ENCODE measurements at regions not wholly inside any gene's neighbourhood (a gene's known extent, or its start where the extent isn't known, plus 50 kb on each side); places are given as distances from the start of the nearest gene placed in this dataset.
"Not testable (repeated sequence)": the region's sequence is repeated elsewhere in the genome, so short reads cannot be mapped to it uniquely, and the experiment has no call there.

DNA sequence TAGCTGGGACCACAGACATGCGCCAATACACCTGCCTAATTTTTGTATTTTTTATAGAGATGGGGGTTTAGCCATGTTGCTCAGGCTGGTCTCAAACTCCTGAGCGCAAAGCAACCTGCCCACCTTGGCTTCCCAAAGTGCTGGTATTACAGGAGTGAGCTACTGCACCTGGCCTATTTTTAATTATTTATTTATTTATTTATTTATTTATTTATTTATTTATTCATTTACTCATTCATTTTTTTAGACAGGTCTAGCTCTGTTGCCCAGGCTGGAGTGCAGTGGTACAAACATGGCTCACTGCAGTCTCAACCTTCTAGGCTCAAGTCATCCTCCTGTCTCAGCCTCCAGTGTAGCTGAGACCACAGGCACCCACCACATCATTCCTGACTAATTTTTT is 434.3 kb downstream of the DOK5 start:
- no peak for TF ChIP-seq Cebpa-rat (IDR thresholded peaks at IDR 0.05)
- Histone ChIP-seq H3K9me3 (replicated peaks in 1 of 11) (peaks cover 3 to 12% (median 9%) of the 10 kb centered on the region in 11 experiments; a peak in 13 of 22 replicates), H3K4me2 (no peak overlapping the region)

DNA sequence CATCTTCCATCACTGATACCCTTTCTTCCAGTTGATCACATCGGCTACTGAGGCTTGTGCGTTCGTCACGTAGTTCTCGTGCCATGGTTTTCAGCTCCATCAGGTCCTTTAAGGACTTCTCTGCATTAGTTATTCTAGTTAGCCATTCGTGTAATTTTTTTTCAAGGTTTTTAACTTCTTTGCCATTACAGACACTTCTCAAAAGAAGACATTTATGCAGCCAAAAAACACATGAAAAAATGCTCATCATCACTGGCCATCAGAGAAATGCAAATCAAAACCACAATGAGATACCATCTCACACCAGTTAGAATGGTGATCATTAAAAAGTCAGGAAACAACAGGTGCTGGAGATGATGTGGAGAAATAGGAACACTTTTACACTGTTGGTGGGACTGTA is 430.7 kb downstream of the DOK5 start:
- peaks cover 3 to 25% (median 13%) of the 10 kb centered on the region in 11 experiments; a peak in 15 of 22 replicates for H3K9me3 ChIP-seq (replicated peaks in 1 of 11)
- not testable (repeated sequence) for H4K20me1 ChIP-seq, H3K4me2 ChIP-seq, H3K27me3 ChIP-seq, H3K4me1 ChIP-seq, H3K4me3 ChIP-seq, H3K36me3 ChIP-seq, H3K27ac ChIP-seq, H3K9ac ChIP-seq

More for the DNA sequence above, 434.3 kb downstream of the DOK5 start:
- Histone ChIP-seq H3K27ac (no peak overlapping the region), H4K20me1 (no peaks in the 10 kb centered on the region), H3K9ac (no peak overlapping the region), H3K4me3 (no peak overlapping the region), H3K4me1 (no peaks in the 10 kb centered on the region), H3K36me3 (no peaks in the 10 kb centered on the region), H3K27me3 (no peaks in the 10 kb centered on the region)

DNA sequence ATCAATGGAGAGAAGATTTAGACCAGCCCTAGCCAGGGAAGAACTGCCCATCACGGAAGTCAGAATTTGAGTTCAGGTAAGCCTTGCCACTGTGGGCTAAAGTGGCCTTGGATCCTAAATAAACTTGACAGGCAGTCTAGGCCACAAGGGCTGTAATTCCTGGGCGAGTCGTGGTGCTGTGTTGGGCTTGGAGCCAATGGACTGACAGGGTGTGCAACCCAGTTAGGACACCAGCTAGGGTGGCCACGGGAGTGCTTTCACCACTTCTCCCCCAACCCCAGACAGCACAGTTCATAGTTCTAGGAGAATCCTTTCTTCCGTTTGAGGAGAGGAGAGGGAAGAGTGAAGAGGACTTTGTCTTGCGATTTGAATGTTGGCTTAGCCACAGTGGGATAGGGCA is 422.4 kb downstream of the DOK5 start:
- Histone ChIP-seq H3K4me1 (no peaks in the 10 kb centered on the region), H3K36me3 (no peaks in the 10 kb centered on the region), H3K9me3 (replicated peaks in 1 of 11) (peaks cover 4 to 18% (median 10%) of the 10 kb centered on the region in 11 experiments; a peak in 10 of 22 replicates), H3K27ac (no peak overlapping the region), H3K4me3 (no peak overlapping the region), H4K20me1 (no peaks in the 10 kb centered on the region), H3K27me3 (no peaks in the 10 kb centered on the region), H3K4me2 (no peak overlapping the region), H3K9ac (no peak overlapping the region)
- TF ChIP-seq Cebpa-rat (IDR thresholded peaks at IDR 0.05), result no peak

DNA sequence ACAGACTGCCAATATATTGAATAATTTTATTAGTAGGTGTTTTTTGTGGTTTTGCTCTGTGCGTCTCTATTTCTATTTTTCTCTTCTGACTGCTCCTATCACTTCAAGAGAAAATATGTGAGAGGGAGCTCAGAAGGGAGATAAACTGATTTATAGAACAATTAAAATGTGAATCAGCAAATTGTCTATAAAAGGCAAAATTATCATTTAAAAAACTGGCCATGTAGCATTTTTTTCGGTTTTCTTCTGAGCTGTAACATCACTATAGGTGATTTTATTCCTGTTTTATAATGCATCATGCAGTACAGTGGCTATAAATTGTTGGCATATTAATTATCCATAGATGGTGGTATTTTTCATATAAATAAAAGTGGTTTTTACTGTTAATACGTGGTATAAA is 416.5 kb downstream of the DOK5 start:
- Histone ChIP-seq H3K36me3 (no peaks in the 10 kb centered on the region), H3K27ac (no peak overlapping the region), H3K4me1 (no peaks in the 10 kb centered on the region), H3K9ac (no peak overlapping the region), H3K4me3 (no peak overlapping the region), H3K9me3 (replicated peaks in 1 of 11) (no peaks in the 10 kb centered on the region), H3K4me2 (no peak overlapping the region), H3K27me3 (no peaks in the 10 kb centered on the region), H4K20me1 (no peaks in the 10 kb centered on the region)
- TF ChIP-seq Cebpa-rat (IDR thresholded peaks at IDR 0.05), result no peak

DNA sequence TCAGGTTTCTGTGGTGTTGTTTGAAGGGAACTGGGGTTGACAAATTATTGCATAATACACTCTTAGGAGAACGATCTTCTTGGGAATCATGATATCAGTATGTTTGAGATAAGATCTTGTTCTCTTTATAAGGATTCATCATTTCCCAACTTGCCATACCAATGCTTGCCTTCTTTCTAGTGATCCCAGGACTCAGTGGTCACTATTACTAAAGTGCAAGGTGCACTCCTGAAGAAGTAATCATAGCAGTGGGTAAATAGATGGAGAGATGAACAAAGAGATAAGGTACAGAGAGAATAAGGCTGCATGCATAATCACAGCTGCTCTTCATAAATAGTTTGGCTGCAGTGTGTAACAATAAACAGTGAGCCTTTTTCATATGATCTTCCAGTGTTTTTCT is 404.0 kb downstream of the DOK5 start:
- no peaks in the 10 kb centered on the region for H3K27me3 ChIP-seq
- no peak for TF ChIP-seq Cebpa-rat (IDR thresholded peaks at IDR 0.05)
- H3K9ac ChIP-seq, result no peak overlapping the region
- no peak overlapping the region for H3K4me2 ChIP-seq
- no peak overlapping the region for H3K4me3 ChIP-seq
- no peaks in the 10 kb centered on the region for H3K36me3 ChIP-seq
- H4K20me1 ChIP-seq, result no peaks in the 10 kb centered on the region
- no peak overlapping the region for H3K27ac ChIP-seq
- H3K9me3 ChIP-seq (replicated peaks in 1 of 11), result no peaks in the 10 kb centered on the region
- no peaks in the 10 kb centered on the region for H3K4me1 ChIP-seq

DNA sequence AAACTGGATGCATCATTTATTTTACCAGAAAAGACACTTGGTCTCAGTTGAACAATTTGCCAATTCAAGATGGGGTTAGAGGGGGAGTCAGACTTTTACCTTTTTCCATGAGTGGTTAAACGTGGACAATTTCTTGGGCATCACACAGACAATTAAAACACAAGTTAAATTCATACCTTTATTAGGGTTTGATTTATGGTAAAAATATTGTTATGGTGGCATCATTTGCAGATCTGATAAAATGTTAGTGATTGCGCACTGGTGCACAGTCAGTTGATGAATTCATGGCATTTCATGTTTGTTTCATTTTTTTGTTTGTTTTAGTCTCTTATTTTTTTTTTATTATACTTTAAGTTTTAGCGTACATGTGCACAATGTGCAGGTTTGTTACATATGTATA is 399.9 kb downstream of the DOK5 start:
- TF ChIP-seq Cebpa-rat (IDR thresholded peaks at IDR 0.05), result no peak
- H4K20me1 ChIP-seq, result no peaks in the 10 kb centered on the region
- H3K27ac ChIP-seq, result no peak overlapping the region
- no peaks in the 10 kb centered on the region for H3K36me3 ChIP-seq
- H3K9me3 ChIP-seq (replicated peaks in 1 of 11), result no peaks in the 10 kb centered on the region
- no peaks in the 10 kb centered on the region for H3K27me3 ChIP-seq
- H3K4me1 ChIP-seq, result no peaks in the 10 kb centered on the region
- no peak overlapping the region for H3K4me3 ChIP-seq
- no peak overlapping the region for H3K9ac ChIP-seq
- no peak overlapping the region for H3K4me2 ChIP-seq

DNA sequence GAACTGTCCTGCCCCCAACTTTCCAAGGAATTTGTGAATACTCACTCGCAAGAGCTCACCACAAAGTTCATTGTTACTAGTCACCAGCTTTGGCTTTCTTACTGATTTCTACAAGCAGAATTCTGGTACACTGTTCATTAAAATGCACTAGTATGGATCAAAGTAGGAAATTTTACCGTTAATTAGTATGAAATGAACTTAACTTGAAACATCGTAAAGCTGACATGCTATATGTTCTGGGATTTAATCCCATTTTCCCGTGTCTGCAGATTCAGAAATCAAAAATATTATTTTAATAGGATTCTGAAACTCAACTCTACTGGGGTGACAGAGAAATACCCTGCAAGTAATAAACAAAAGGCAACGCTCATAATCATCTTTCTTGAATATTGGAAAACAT is 399.3 kb downstream of the DOK5 start:
- no peaks in the 10 kb centered on the region for H3K9me3 ChIP-seq (replicated peaks in 1 of 11)
- TF ChIP-seq Cebpa-rat (IDR thresholded peaks at IDR 0.05), result no peak

DNA sequence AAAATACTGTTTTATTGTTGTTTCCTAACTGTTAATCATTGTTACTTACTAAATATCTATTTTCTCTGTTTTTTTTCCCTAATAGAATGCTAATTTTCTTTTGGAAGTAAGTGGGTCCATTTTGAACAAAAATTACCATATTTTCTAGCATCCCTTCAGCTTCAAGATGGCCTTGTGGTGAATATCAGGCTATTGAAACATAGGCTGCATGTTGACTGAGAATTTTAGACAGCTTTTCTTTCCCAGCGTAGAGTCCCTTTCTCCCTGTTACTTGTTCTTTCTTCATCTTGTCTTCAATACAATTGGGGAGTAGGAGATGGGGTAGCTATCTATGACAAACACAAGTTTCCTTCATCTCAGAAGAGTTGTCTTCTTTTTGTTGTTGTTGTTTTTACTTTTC is 397.0 kb downstream of the DOK5 start:
- no peaks in the 10 kb centered on the region for H3K4me1 ChIP-seq
- H3K9me3 ChIP-seq (replicated peaks in 1 of 11), result no peaks in the 10 kb centered on the region
- no peaks in the 10 kb centered on the region for H3K36me3 ChIP-seq

More for the DNA sequence above, 399.3 kb downstream of the DOK5 start:
- H3K27me3 ChIP-seq, result no peaks in the 10 kb centered on the region
- no peak overlapping the region for H3K27ac ChIP-seq
- no peaks in the 10 kb centered on the region for H4K20me1 ChIP-seq
- no peak overlapping the region for H3K4me3 ChIP-seq
- no peak overlapping the region for H3K4me2 ChIP-seq
- no peak overlapping the region for H3K9ac ChIP-seq
- no peaks in the 10 kb centered on the region for H3K4me1 ChIP-seq
- H3K36me3 ChIP-seq, result no peaks in the 10 kb centered on the region

DNA sequence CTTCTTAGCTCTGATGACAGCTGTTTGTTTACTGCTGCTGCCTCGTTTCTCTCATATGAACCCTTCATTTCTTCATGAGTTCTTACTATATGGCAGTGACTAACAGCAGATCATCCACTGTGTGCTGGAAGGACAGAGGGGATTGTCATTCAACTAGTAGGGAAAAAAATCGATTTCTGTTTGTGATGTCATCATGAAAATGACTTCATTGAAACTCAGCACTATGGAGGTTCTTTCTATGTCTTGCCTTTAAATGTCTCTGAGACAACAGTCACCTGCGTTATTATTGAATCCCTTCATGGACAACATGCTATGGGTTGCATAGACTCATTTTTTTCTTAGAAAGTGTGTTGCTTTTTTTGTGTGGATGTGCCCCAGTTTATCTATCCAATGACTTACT is 394.4 kb downstream of the DOK5 start:
- Histone ChIP-seq H3K4me3 (no peak overlapping the region), H3K27me3 (no peaks in the 10 kb centered on the region), H3K36me3 (no peaks in the 10 kb centered on the region), H3K9ac (no peak overlapping the region), H4K20me1 (no peaks in the 10 kb centered on the region), H3K27ac (no peak overlapping the region), H3K9me3 (replicated peaks in 1 of 11) (no peaks in the 10 kb centered on the region), H3K4me2 (no peak overlapping the region), H3K4me1 (no peaks in the 10 kb centered on the region)
- TF ChIP-seq Cebpa-rat (IDR thresholded peaks at IDR 0.05), result no peak

More for the DNA sequence above, 397.0 kb downstream of the DOK5 start:
- no peak overlapping the region for H3K4me3 ChIP-seq
- H3K27ac ChIP-seq, result no peak overlapping the region
- no peaks in the 10 kb centered on the region for H4K20me1 ChIP-seq
- no peak overlapping the region for H3K4me2 ChIP-seq
- TF ChIP-seq Cebpa-rat (IDR thresholded peaks at IDR 0.05), result no peak
- no peaks in the 10 kb centered on the region for H3K27me3 ChIP-seq
- H3K9ac ChIP-seq, result no peak overlapping the region

DNA sequence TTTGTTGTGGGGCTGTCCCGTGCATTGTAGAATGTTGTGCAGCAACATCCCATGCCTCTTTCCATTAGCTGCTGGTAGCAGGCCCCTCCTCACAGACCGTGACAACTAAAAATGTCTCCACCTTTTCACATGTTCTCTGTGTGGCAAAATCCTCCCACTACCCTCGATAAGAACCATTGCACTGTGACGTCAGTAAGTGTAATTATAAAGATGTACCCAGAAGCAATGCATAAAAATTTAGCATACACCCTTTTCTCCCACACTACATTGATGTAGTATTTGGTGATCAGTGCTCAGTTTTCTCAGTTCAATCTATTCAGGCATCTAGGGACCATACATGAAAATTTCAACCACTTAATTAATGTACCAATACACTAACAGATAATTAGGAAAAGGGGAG is 389.9 kb downstream of the DOK5 start:
- Histone ChIP-seq H3K27me3 (no peaks in the 10 kb centered on the region), H3K36me3 (no peaks in the 10 kb centered on the region), H3K9me3 (replicated peaks in 1 of 11) (no peaks in the 10 kb centered on the region), H3K4me3 (no peak overlapping the region), H4K20me1 (no peaks in the 10 kb centered on the region), H3K27ac (no peak overlapping the region), H3K9ac (no peak overlapping the region), H3K4me2 (no peak overlapping the region), H3K4me1 (no peaks in the 10 kb centered on the region)
- TF ChIP-seq Cebpa-rat (IDR thresholded peaks at IDR 0.05), result no peak

DNA sequence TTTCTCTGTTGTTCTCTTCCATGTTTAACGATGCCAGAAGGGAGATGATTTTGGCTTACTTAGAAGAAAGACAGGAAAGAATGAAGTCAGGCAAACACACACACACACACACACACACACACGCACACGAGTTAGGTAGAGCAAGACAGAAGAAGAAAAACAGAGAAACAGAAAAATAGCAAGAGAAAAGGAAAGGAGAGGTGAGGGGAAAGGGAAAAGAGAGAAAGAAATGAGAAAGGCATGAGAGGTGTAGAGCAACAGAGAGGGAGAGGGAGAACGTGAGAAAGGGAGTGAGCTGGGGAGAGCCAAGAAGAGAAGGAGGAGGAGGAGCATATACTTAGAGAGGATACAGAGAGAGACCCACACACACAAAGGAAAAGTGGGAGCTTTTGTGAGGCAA is 385.3 kb downstream of the DOK5 start:
- Histone ChIP-seq H4K20me1 (no peaks in the 10 kb centered on the region), H3K27ac (no peak overlapping the region), H3K36me3 (no peaks in the 10 kb centered on the region), H3K4me2 (no peak overlapping the region), H3K4me3 (no peak overlapping the region), H3K27me3 (no peaks in the 10 kb centered on the region), H3K9me3 (replicated peaks in 1 of 11) (no peaks in the 10 kb centered on the region), H3K4me1 (no peaks in the 10 kb centered on the region), H3K9ac (no peak overlapping the region)
- TF ChIP-seq Cebpa-rat (IDR thresholded peaks at IDR 0.05), result no peak

All from BLaER1 treated with 17β-estradiol and CSF1 and Interleukin-3, amounts not matched to agents 10 nM and 100 nM (cell line).